ENCODE measurements at regions not wholly inside any gene's neighbourhood (a gene's known extent, or its start where the extent isn't known, plus 50 kb on each side); places are given as distances from the start of the nearest gene placed in this dataset.
A peak's percentile ranks its signal among the peaks of the same experiment; 100 is the strongest.

GRCh38 chr4:123455360-123455759, 58.8 kb downstream of the SPRY1 start:
- peaks cover 5% of the 10 kb centered on the region for H3K36me3 Mint-ChIP-seq
- no peak overlapping the region for H3K27ac Mint-ChIP-seq

GRCh38 chr4:123462007-123462406, 65.4 kb downstream of the SPRY1 start:
- Mint-ChIP-seq H3K4me1 (peaks cover 9% of the 10 kb centered on the region), H3K27me3 (no peaks in the 10 kb centered on the region), H3K36me3 (no peaks in the 10 kb centered on the region), H3K9me3 (no peaks in the 10 kb centered on the region), H3K27ac (no peak overlapping the region), H3K4me3 (no peak overlapping the region)
- no peak for DNase-seq

More at GRCh38 chr4:123455360-123455759, 58.8 kb downstream of the SPRY1 start:
- Mint-ChIP-seq H3K27me3 (no peaks in the 10 kb centered on the region), H3K4me1 (peaks cover 16% of the 10 kb centered on the region), H3K4me3 (no peak overlapping the region), H3K9me3 (peaks cover 6% of the 10 kb centered on the region)
- DNase-seq, result no peak

GRCh38 chr4:123463869-123464268, 67.3 kb downstream of the SPRY1 start:
- H3K4me1 Mint-ChIP-seq, result peaks cover 9% of the 10 kb centered on the region
- H3K9me3 Mint-ChIP-seq, result no peaks in the 10 kb centered on the region
- H3K27ac Mint-ChIP-seq, result no peak overlapping the region
- DNase-seq, result no peak
- no peak overlapping the region for H3K4me3 Mint-ChIP-seq
- H3K27me3 Mint-ChIP-seq, result no peaks in the 10 kb centered on the region
- H3K36me3 Mint-ChIP-seq, result no peaks in the 10 kb centered on the region

- peaks cover 13% of the 10 kb centered on the region for H3K4me1 Mint-ChIP-seq
- H3K27me3 Mint-ChIP-seq, result no peaks in the 10 kb centered on the region
- H3K9me3 Mint-ChIP-seq, result no peaks in the 10 kb centered on the region
- H3K27ac Mint-ChIP-seq, result no peak overlapping the region
- no peak for DNase-seq
- H3K36me3 Mint-ChIP-seq, result no peaks in the 10 kb centered on the region
- no peak overlapping the region for H3K4me3 Mint-ChIP-seq
Observed at GRCh38 chr4:123465416-123465815, 68.8 kb downstream of the SPRY1 start.

GRCh38 chr4:123466080-123466785, 69.6 kb downstream of the SPRY1 start:
- Mint-ChIP-seq H3K4me3 (no peak overlapping the region), H3K4me1 (peaks cover 13% of the 10 kb centered on the region), H3K36me3 (no peaks in the 10 kb centered on the region), H3K27me3 (no peaks in the 10 kb centered on the region), H3K27ac (no peak overlapping the region), H3K9me3 (no peaks in the 10 kb centered on the region)
- DNase-seq, result no peak

GRCh38 chr4:123468479-123469031, 72.0 kb downstream of the SPRY1 start:
- H3K9me3 Mint-ChIP-seq, result no peaks in the 10 kb centered on the region
- H3K27ac Mint-ChIP-seq, result no peak overlapping the region
- DNase-seq, result no peak
- H3K36me3 Mint-ChIP-seq, result no peaks in the 10 kb centered on the region
- H3K27me3 Mint-ChIP-seq, result no peaks in the 10 kb centered on the region
- peaks cover 13% of the 10 kb centered on the region for H3K4me1 Mint-ChIP-seq
- no peak overlapping the region for H3K4me3 Mint-ChIP-seq

- Mint-ChIP-seq H3K9me3 (no peaks in the 10 kb centered on the region), H3K27me3 (no peaks in the 10 kb centered on the region), H3K4me1 (peaks cover 11% of the 10 kb centered on the region), H3K4me3 (no peak overlapping the region), H3K36me3 (no peaks in the 10 kb centered on the region), H3K27ac (no peak overlapping the region)
- no peak for DNase-seq
Observed at GRCh38 chr4:123469245-123469644, 72.7 kb downstream of the SPRY1 start.

GRCh38 chr4:123469696-123470095, 73.1 kb downstream of the SPRY1 start:
- DNase-seq, result no peak
- Mint-ChIP-seq H3K36me3 (no peaks in the 10 kb centered on the region), H3K9me3 (peaks cover 1% of the 10 kb centered on the region), H3K27me3 (no peaks in the 10 kb centered on the region), H3K4me3 (no peak overlapping the region), H3K27ac (no peak overlapping the region), H3K4me1 (peaks cover 11% of the 10 kb centered on the region)

GRCh38 chr4:123470640-123471039, 74.0 kb downstream of the SPRY1 start:
- no peak for DNase-seq
- Mint-ChIP-seq H3K4me1 (peaks cover 11% of the 10 kb centered on the region), H3K27ac (no peak overlapping the region), H3K9me3 (peaks cover 2% of the 10 kb centered on the region), H3K36me3 (no peaks in the 10 kb centered on the region), H3K4me3 (no peak overlapping the region), H3K27me3 (no peaks in the 10 kb centered on the region)

GRCh38 chr4:123471655-123472369, 75.2 kb downstream of the SPRY1 start:
- peaks cover 4% of the 10 kb centered on the region for H3K36me3 Mint-ChIP-seq
- no peaks in the 10 kb centered on the region for H3K27me3 Mint-ChIP-seq
- peaks cover 6% of the 10 kb centered on the region for H3K9me3 Mint-ChIP-seq
- no peak overlapping the region for H3K4me3 Mint-ChIP-seq
- H3K4me1 Mint-ChIP-seq, result peaks cover 8% of the 10 kb centered on the region
- no peak for DNase-seq
- H3K27ac Mint-ChIP-seq, result no peak overlapping the region

GRCh38 chr4:123474817-123475216, 78.2 kb downstream of the SPRY1 start:
- Mint-ChIP-seq H3K4me1 (peaks cover 30% of the 10 kb centered on the region), H3K27ac (no peak overlapping the region), H3K36me3 (peaks cover 4% of the 10 kb centered on the region), H3K9me3 (peaks cover 6% of the 10 kb centered on the region), H3K4me3 (no peak overlapping the region), H3K27me3 (no peaks in the 10 kb centered on the region)
- no peak for DNase-seq

- peaks cover 6% of the 10 kb centered on the region for H3K9me3 Mint-ChIP-seq
- peaks cover 4% of the 10 kb centered on the region for H3K36me3 Mint-ChIP-seq
- no peaks in the 10 kb centered on the region for H3K27me3 Mint-ChIP-seq
- DNase-seq, result no peak
- no peak overlapping the region for H3K27ac Mint-ChIP-seq
- H3K4me3 Mint-ChIP-seq, result no peak overlapping the region
- H3K4me1 Mint-ChIP-seq, result peaks cover 35% of the 10 kb centered on the region
Observed at GRCh38 chr4:123476089-123476488, 79.5 kb downstream of the SPRY1 start.

GRCh38 chr4:123477711-123478209, 81.2 kb downstream of the SPRY1 start:
- peak; percentile 74 for DNase-seq
- Mint-ChIP-seq H3K4me3 (peak overlapping the region; percentile 70), H3K9me3 (peaks cover 6% of the 10 kb centered on the region), H3K36me3 (peaks cover 6% of the 10 kb centered on the region), H3K4me1 (peaks cover 48% of the 10 kb centered on the region), H3K27me3 (no peaks in the 10 kb centered on the region), H3K27ac (peak overlapping the region; percentile 80)

- peak overlapping the region; percentile 70 for H3K4me3 Mint-ChIP-seq
- peak; percentile 25 for DNase-seq
Observed at GRCh38 chr4:123478859-123479345, 82.3 kb downstream of the SPRY1 start.

GRCh38 chr4:123479944-123480343, 83.3 kb downstream of the SPRY1 start:
- Mint-ChIP-seq H3K4me1 (peaks cover 53% of the 10 kb centered on the region), H3K27ac (no peak overlapping the region), H3K27me3 (no peaks in the 10 kb centered on the region), H3K4me3 (no peak overlapping the region), H3K9me3 (peaks cover 5% of the 10 kb centered on the region), H3K36me3 (peaks cover 6% of the 10 kb centered on the region)
- no peak for DNase-seq

More at GRCh38 chr4:123478859-123479345, 82.3 kb downstream of the SPRY1 start:
- Mint-ChIP-seq H3K4me1 (peaks cover 53% of the 10 kb centered on the region), H3K36me3 (peaks cover 6% of the 10 kb centered on the region), H3K27me3 (no peaks in the 10 kb centered on the region), H3K9me3 (peaks cover 6% of the 10 kb centered on the region), H3K27ac (peak overlapping the region; percentile 80)
